Testis (tissue), 2 donors: ENCODE measurements at regions not wholly inside any gene's neighbourhood (a gene's known extent, or its start where the extent isn't known, plus 50 kb on each side); places are given as distances from the start of the nearest gene placed in this dataset.

Experiments used
- DNase-seq: peaks from one replicate; pipeline ENCODE4 v3.0.0-alpha.2; 2019
- H3K27ac ChIP-seq, 2 donors: fragments of 200-600 bp; sonication (generic); one replicate each; pipeline ENCODE4 v1.5.1; 2019
- H3K27me3 ChIP-seq: fragments of 200-600 bp; sonication (generic); one replicate; pipeline ENCODE4 v1.5.1; 2019
- H3K36me3 ChIP-seq: fragments of 200-600 bp; sonication (generic); one replicate; pipeline ENCODE4 v1.5.1; 2017; ENCODE audit warnings: low read depth; ENCODE audit errors: missing control alignments
- H3K4me1 ChIP-seq: fragments of 200-600 bp; sonication (generic); one replicate; pipeline ENCODE4 v1.5.1; 2019
- H3K4me3 ChIP-seq, 2 donors: fragments of 200-600 bp; sonication (generic); one replicate each; pipeline ENCODE4 v1.5.1; 2017 to 2019
- H3K9me3 ChIP-seq: fragments of 200-600 bp; sonication (generic); one replicate; pipeline ENCODE4 v1.5.1; 2017
- CTCF ChIP-seq, 3 experiments: fragments of 450-650 bp in 2 of 3; fragments of 200-600 bp in 1 of 3; sonication (generic) in 1 of 3; IDR thresholded peaks; one replicate each; pipeline ENCODE4 v1.5.1; 2016 to 2019; ENCODE audit warnings: antibody characterized with exemption in 3 of 3, mild to moderate bottlenecking in 2 of 3, moderate library complexity in 1 of 3
- POLR2A ChIP-seq: fragments of 450-650 bp; IDR thresholded peaks from one replicate; pipeline ENCODE4 v1.6.1; 2017; ENCODE audit warnings: antibody characterized with exemption, mild to moderate bottlenecking, moderate library complexity
- WGBS, 2 donors: methylation state at CpG; one replicate each; pipeline ENCODE4 v1.1.5; 2018; 5-methylcytosine and 5-hydroxymethylcytosine counted together
- intact Hi-C: fragments of 100-400 bp; cut with DNase I; formaldehyde crosslinking; loops from one replicate; pipeline ENCODE4 v1.15.1; 2023; ENCODE audit warnings: low total_unique reads

- H3K36me3 ChIP-seq, result no peaks in the 10 kb centered on the region
- no peak for DNase-seq
Measured at GRCh38 chr11:134838708-134839107, 426.7 kb upstream of the B3GAT1 start.

GRCh38 chr11:134837887-134838232 is 425.8 kb upstream of the B3GAT1 start:
- Histone ChIP-seq H3K4me3 (no peak overlapping the region), H3K36me3 (no peaks in the 10 kb centered on the region), H3K27ac (no peak overlapping the region), H3K4me1 (no peaks in the 10 kb centered on the region), H3K9me3 (no peaks in the 10 kb centered on the region), H3K27me3 (no peaks in the 10 kb centered on the region)
- intact Hi-C loops, result no loop called here
- TF ChIP-seq POLR2A (no peak), CTCF (IDR thresholded peaks at IDR 0.05) (no peak)
- DNase-seq, result no peak
- WGBS, 2 donors, result 83 to 92% methylated on average over 6 of the region's 6 CpGs

More at GRCh38 chr11:134838708-134839107, 426.7 kb upstream of the B3GAT1 start:
- WGBS, 2 donors, result 78 to 80% methylated on average over 10 of the region's 10 CpGs
- H3K4me1 ChIP-seq, result no peaks in the 10 kb centered on the region
- intact Hi-C loops, result no loop called here
- no peaks in the 10 kb centered on the region for H3K9me3 ChIP-seq
- H3K27ac ChIP-seq, result no peak overlapping the region
- TF ChIP-seq POLR2A, result no peak
- no peak for TF ChIP-seq CTCF (IDR thresholded peaks at IDR 0.05)
- no peak overlapping the region for H3K4me3 ChIP-seq
- no peaks in the 10 kb centered on the region for H3K27me3 ChIP-seq

- Histone ChIP-seq H3K27me3 (no peaks in the 10 kb centered on the region), H3K4me1 (no peaks in the 10 kb centered on the region), H3K9me3 (no peaks in the 10 kb centered on the region), H3K27ac (no peak overlapping the region), H3K36me3 (no peaks in the 10 kb centered on the region), H3K4me3 (no peak overlapping the region)
- intact Hi-C loops, result no loop called here
- 72 to 78% methylated on average over 7 of the region's 7 CpGs for WGBS, 2 donors
- DNase-seq, result no peak
- TF ChIP-seq CTCF (IDR thresholded peaks at IDR 0.05), result no peak
- TF ChIP-seq POLR2A, result no peak
Measured at GRCh38 chr11:134837166-134837886, 425.3 kb upstream of the B3GAT1 start.

GRCh38 chr11:134836561-134836960 is 424.5 kb upstream of the B3GAT1 start:
- Histone ChIP-seq H3K4me3 (no peak overlapping the region), H3K4me1 (no peaks in the 10 kb centered on the region), H3K9me3 (no peaks in the 10 kb centered on the region), H3K27ac (no peak overlapping the region), H3K36me3 (no peaks in the 10 kb centered on the region), H3K27me3 (no peaks in the 10 kb centered on the region)
- TF ChIP-seq CTCF (IDR thresholded peaks at IDR 0.05) (no peak), POLR2A (no peak)
- intact Hi-C loops, result no loop called here
- no peak for DNase-seq
- 58 to 86% methylated on average over 4 of the region's 4 CpGs for WGBS, 2 donors

- H3K9me3 ChIP-seq, result no peaks in the 10 kb centered on the region
- H3K4me1 ChIP-seq, result no peaks in the 10 kb centered on the region
- H3K36me3 ChIP-seq, result no peaks in the 10 kb centered on the region
- H3K4me3 ChIP-seq, result no peak overlapping the region
- TF ChIP-seq CTCF (IDR thresholded peaks at IDR 0.05) (no peak), POLR2A (no peak)
- intact Hi-C loops, result no loop called here
- whole genome bisulfite sequencing, 2 donors, result 84 to 88% methylated on average over 5 of the region's 5 CpGs
- no peaks in the 10 kb centered on the region for H3K27me3 ChIP-seq
- no peak overlapping the region for H3K27ac ChIP-seq
- DNase-seq, result no peak
Measured at GRCh38 chr11:134835561-134835960, 423.5 kb upstream of the B3GAT1 start.
